Body of pancreas (tissue), 4 donors: ENCODE measurements at regions not wholly inside any gene's neighbourhood (a gene's known extent, or its start where the extent isn't known, plus 50 kb on each side); places are given as distances from the start of the nearest gene placed in this dataset.

Experiments used
- POLR2A ChIP-seq, 3 donors: fragments of 450-650 bp; IDR thresholded peaks; one replicate each; pipeline ENCODE4 v1.6.1; 2016; ENCODE audit warnings: antibody characterized with exemption in 3 of 3, mild to moderate bottlenecking in 2 of 3
- TF ChIP-seq, protein P1 (sequence below), 7 experiments: fragments of 450-650 bp in 4 of 7; fragments of 200-600 bp in 3 of 7; sonication (generic) in 3 of 7; IDR thresholded peaks; one replicate each; pipeline ENCODE4 v1.5.1; 2016 to 2019; ENCODE audit warnings: antibody characterized with exemption in 7 of 7

GRCh38 chr15:77839456-77839855, 206.7 kb upstream of the LINGO1 start:
- TF ChIP-seq, protein P1, sequence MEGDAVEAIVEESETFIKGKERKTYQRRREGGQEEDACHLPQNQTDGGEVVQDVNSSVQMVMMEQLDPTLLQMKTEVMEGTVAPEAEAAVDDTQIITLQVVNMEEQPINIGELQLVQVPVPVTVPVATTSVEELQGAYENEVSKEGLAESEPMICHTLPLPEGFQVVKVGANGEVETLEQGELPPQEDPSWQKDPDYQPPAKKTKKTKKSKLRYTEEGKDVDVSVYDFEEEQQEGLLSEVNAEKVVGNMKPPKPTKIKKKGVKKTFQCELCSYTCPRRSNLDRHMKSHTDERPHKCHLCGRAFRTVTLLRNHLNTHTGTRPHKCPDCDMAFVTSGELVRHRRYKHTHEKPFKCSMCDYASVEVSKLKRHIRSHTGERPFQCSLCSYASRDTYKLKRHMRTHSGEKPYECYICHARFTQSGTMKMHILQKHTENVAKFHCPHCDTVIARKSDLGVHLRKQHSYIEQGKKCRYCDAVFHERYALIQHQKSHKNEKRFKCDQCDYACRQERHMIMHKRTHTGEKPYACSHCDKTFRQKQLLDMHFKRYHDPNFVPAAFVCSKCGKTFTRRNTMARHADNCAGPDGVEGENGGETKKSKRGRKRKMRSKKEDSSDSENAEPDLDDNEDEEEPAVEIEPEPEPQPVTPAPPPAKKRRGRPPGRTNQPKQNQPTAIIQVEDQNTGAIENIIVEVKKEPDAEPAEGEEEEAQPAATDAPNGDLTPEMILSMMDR (IDR thresholded peaks at IDR 0.05), result no peak
- no peak for TF ChIP-seq POLR2A (IDR thresholded peaks at IDR 0.05)
